HG03159 (cell line): ENCODE measurements at regions not wholly inside any gene's neighbourhood (a gene's known extent, or its start where the extent isn't known, plus 50 kb on each side); places are given as distances from the start of the nearest gene placed in this dataset.

Source experiments
- ATAC-seq: cut with Tn5 transposase; IDR thresholded peaks from one replicate; pipeline ENCODE4 v1.9.1; 2021; ENCODE audit warnings: mild to moderate bottlenecking, moderate library complexity; ENCODE audit not compliant: unreplicated experiment

- no peak for ATAC-seq
Observed at GRCh38 chr3:109532257-109533216, 195.2 kb upstream of the DPPA4 start.

- no peak for ATAC-seq
Observed at GRCh38 chr3:109545746-109546145, 208.4 kb upstream of the DPPA4 start.

- ATAC-seq: no peak
Observed at GRCh38 chr3:109548192-109548938, 211.0 kb upstream of the DPPA4 start.

GRCh38 chr3:109553591-109554371 is 216.4 kb upstream of the DPPA4 start:
- ATAC-seq: no peak

- ATAC-seq: no peak
Observed at GRCh38 chr3:109559389-109559788, 222.0 kb upstream of the DPPA4 start.

GRCh38 chr3:109563149-109563548 is 225.8 kb upstream of the DPPA4 start:
- no peak for ATAC-seq

GRCh38 chr3:109569135-109569846 is 231.9 kb upstream of the DPPA4 start:
- ATAC-seq: no peak

- ATAC-seq: no peak
Observed at GRCh38 chr3:109570408-109570807, 233.1 kb upstream of the DPPA4 start.

- no peak for ATAC-seq
Observed at GRCh38 chr3:109572301-109572700, 235.0 kb upstream of the DPPA4 start.

- no peak for ATAC-seq
Observed at GRCh38 chr3:109596991-109597390, 259.6 kb upstream of the DPPA4 start.

GRCh38 chr3:109597444-109597843 is 260.1 kb upstream of the DPPA4 start:
- no peak for ATAC-seq

- no peak for ATAC-seq
Observed at GRCh38 chr3:109607897-109608296, 270.6 kb upstream of the DPPA4 start.

- no peak for ATAC-seq
Observed at GRCh38 chr3:109608574-109608973, 271.2 kb upstream of the DPPA4 start.

GRCh38 chr3:109618766-109619378 is 281.5 kb upstream of the DPPA4 start:
- ATAC-seq: no peak

- no peak for ATAC-seq
Observed at GRCh38 chr3:109631897-109632296, 294.6 kb upstream of the DPPA4 start.

GRCh38 chr3:109640146-109640652 is 302.9 kb upstream of the DPPA4 start:
- ATAC-seq: no peak

- no peak for ATAC-seq
Observed at GRCh38 chr3:109642025-109642424, 304.7 kb upstream of the DPPA4 start.

- ATAC-seq: no peak
Observed at GRCh38 chr3:109643590-109643989, 306.2 kb upstream of the DPPA4 start.

GRCh38 chr3:109644332-109644731 is 307.0 kb upstream of the DPPA4 start:
- no peak for ATAC-seq

- ATAC-seq: no peak
Observed at GRCh38 chr3:109644746-109645145, 307.4 kb upstream of the DPPA4 start.
